Testis (tissue), 2 donors: ENCODE measurements at regions not wholly inside any gene's neighbourhood (a gene's known extent, or its start where the extent isn't known, plus 50 kb on each side); places are given as distances from the start of the nearest gene placed in this dataset.

Source experiments
- DNase-seq: peaks from one replicate; pipeline ENCODE4 v3.0.0-alpha.2; 2019
- H3K27ac ChIP-seq, 2 donors: fragments of 200-600 bp; sonication (generic); one replicate each; pipeline ENCODE4 v1.5.1; 2019
- H3K27me3 ChIP-seq: fragments of 200-600 bp; sonication (generic); one replicate; pipeline ENCODE4 v1.5.1; 2019
- H3K36me3 ChIP-seq: fragments of 200-600 bp; sonication (generic); one replicate; pipeline ENCODE4 v1.5.1; 2017; ENCODE audit warnings: low read depth; ENCODE audit errors: missing control alignments
- H3K4me1 ChIP-seq: fragments of 200-600 bp; sonication (generic); one replicate; pipeline ENCODE4 v1.5.1; 2019
- H3K4me3 ChIP-seq, 2 donors: fragments of 200-600 bp; sonication (generic); one replicate each; pipeline ENCODE4 v1.5.1; 2017 to 2019
- H3K9me3 ChIP-seq: fragments of 200-600 bp; sonication (generic); one replicate; pipeline ENCODE4 v1.5.1; 2017
- CTCF ChIP-seq, 3 experiments: fragments of 450-650 bp in 2 of 3; fragments of 200-600 bp in 1 of 3; sonication (generic) in 1 of 3; IDR thresholded peaks; one replicate each; pipeline ENCODE4 v1.5.1; 2016 to 2019; ENCODE audit warnings: antibody characterized with exemption in 3 of 3, mild to moderate bottlenecking in 2 of 3, moderate library complexity in 1 of 3
- POLR2A ChIP-seq: fragments of 450-650 bp; IDR thresholded peaks from one replicate; pipeline ENCODE4 v1.6.1; 2017; ENCODE audit warnings: antibody characterized with exemption, mild to moderate bottlenecking, moderate library complexity
- WGBS, 2 donors: methylation state at CpG; one replicate each; pipeline ENCODE4 v1.1.5; 2018; 5-methylcytosine and 5-hydroxymethylcytosine counted together
- intact Hi-C: fragments of 100-400 bp; cut with DNase I; formaldehyde crosslinking; loops from one replicate; pipeline ENCODE4 v1.15.1; 2023; ENCODE audit warnings: low total_unique reads

- Histone ChIP-seq H3K4me3 (no peak overlapping the region), H3K36me3 (no peaks in the 10 kb centered on the region), H3K27me3 (no peaks in the 10 kb centered on the region), H3K4me1 (peaks cover 10% of the 10 kb centered on the region), H3K27ac (peak overlapping the region in 1 of 2 donors; percentile 6), H3K9me3 (no peaks in the 10 kb centered on the region)
- intact Hi-C loops: no loop called here
- no peak for TF ChIP-seq POLR2A
- TF ChIP-seq CTCF (IDR thresholded peaks at IDR 0.05): no peak
- 41 to 68% methylated on average over 5 of the region's 5 CpGs for WGBS, 2 donors
- peak; percentile 73 for DNase-seq
Measured at GRCh38 chr21:25296252-25296651, 311.0 kb downstream of the MRPL39 start.

- WGBS, 2 donors: 87 to 93% methylated on average over 6 of the region's 6 CpGs
- no peak for DNase-seq
- no peaks in the 10 kb centered on the region for H3K27me3 ChIP-seq
- H3K4me1 ChIP-seq: peaks cover 10% of the 10 kb centered on the region
- no peak overlapping the region for H3K4me3 ChIP-seq
- no peak overlapping the region for H3K27ac ChIP-seq
- intact Hi-C loops: no loop called here
- TF ChIP-seq CTCF (IDR thresholded peaks at IDR 0.05): no peak
- no peak for TF ChIP-seq POLR2A
- H3K9me3 ChIP-seq: no peaks in the 10 kb centered on the region
- H3K36me3 ChIP-seq: no peaks in the 10 kb centered on the region
Measured at GRCh38 chr21:25292396-25292795, 314.9 kb downstream of the MRPL39 start.

GRCh38 chr21:25283720-25284119 is 323.6 kb downstream of the MRPL39 start:
- DNase-seq: no peak
- Histone ChIP-seq H3K9me3 (no peaks in the 10 kb centered on the region), H3K4me1 (peaks cover 2% of the 10 kb centered on the region), H3K27me3 (no peaks in the 10 kb centered on the region), H3K36me3 (no peaks in the 10 kb centered on the region), H3K4me3 (no peak overlapping the region), H3K27ac (no peak overlapping the region)
- intact Hi-C loops: no loop called here
- 65 to 68% methylated on average over 6 of the region's 6 CpGs for WGBS, 2 donors
- peak in 1 of 3 experiments; percentile 16 for TF ChIP-seq CTCF (IDR thresholded peaks at IDR 0.05)
- no peak for TF ChIP-seq POLR2A

- H3K4me1 ChIP-seq: peaks cover 2% of the 10 kb centered on the region
- DNase-seq: no peak
- no peak overlapping the region for H3K27ac ChIP-seq
- H3K36me3 ChIP-seq: no peaks in the 10 kb centered on the region
- no peak overlapping the region for H3K4me3 ChIP-seq
- intact Hi-C loops: no loop called here
- no peaks in the 10 kb centered on the region for H3K27me3 ChIP-seq
- H3K9me3 ChIP-seq: no peaks in the 10 kb centered on the region
- TF ChIP-seq POLR2A: no peak
- TF ChIP-seq CTCF (IDR thresholded peaks at IDR 0.05): no peak
Measured at GRCh38 chr21:25281134-25281533, 326.1 kb downstream of the MRPL39 start.

- no peak overlapping the region for H3K4me3 ChIP-seq
- intact Hi-C loops: no loop called here
Measured at GRCh38 chr21:25280061-25280460, 327.2 kb downstream of the MRPL39 start.

More at GRCh38 chr21:25280061-25280460, 327.2 kb downstream of the MRPL39 start:
- no peak for TF ChIP-seq POLR2A
- no peak for TF ChIP-seq CTCF (IDR thresholded peaks at IDR 0.05)
- no peaks in the 10 kb centered on the region for H3K36me3 ChIP-seq
- H3K4me1 ChIP-seq: peaks cover 2% of the 10 kb centered on the region
- 67 to 90% methylated on average over 1 of the region's 1 CpG for WGBS, 2 donors
- H3K27me3 ChIP-seq: no peaks in the 10 kb centered on the region
- H3K27ac ChIP-seq: no peak overlapping the region
- no peak for DNase-seq
- no peaks in the 10 kb centered on the region for H3K9me3 ChIP-seq
